ENCODE measurements at regions not wholly inside any gene's neighbourhood (a gene's known extent, or its start where the extent isn't known, plus 50 kb on each side); places are given as distances from the start of the nearest gene placed in this dataset.
A peak's percentile ranks its signal among the peaks of the same experiment; 100 is the strongest.

GRCh38 chrX:9341291-9342201 lies 123.3 kb upstream of the TBL1X start:
- peak; percentile 10 to 41 for DNase-seq (ENCODE audit: low read depth in 2 of 2)

GRCh38 chrX:9342561-9343051 lies 122.3 kb upstream of the TBL1X start:
- peak; percentile 5 to 32 for DNase-seq (ENCODE audit: low read depth in 2 of 2)

GRCh38 chrX:9343971-9344370 lies 120.9 kb upstream of the TBL1X start:
- DNase-seq (ENCODE audit: low read depth in 2 of 2), result no peak

- no peak for DNase-seq (ENCODE audit: low read depth in 2 of 2)
These were observed 118.9 kb upstream of the TBL1X start for GRCh38 chrX:9345957-9346356.

- DNase-seq (ENCODE audit: low read depth in 2 of 2), result no peak
These were observed 115.0 kb upstream of the TBL1X start for GRCh38 chrX:9349572-9350494.

GRCh38 chrX:9351126-9351525 lies 113.7 kb upstream of the TBL1X start:
- no peak for DNase-seq (ENCODE audit: low read depth in 2 of 2)

GRCh38 chrX:9352243-9352642 lies 112.6 kb upstream of the TBL1X start:
- DNase-seq (ENCODE audit: low read depth in 2 of 2), result no peak

GRCh38 chrX:9352694-9353411 lies 112.0 kb upstream of the TBL1X start:
- peak in 1 of 2 donors; percentile 23 for DNase-seq (ENCODE audit: low read depth in 2 of 2)

- DNase-seq (ENCODE audit: low read depth in 2 of 2), result no peak
These were observed 109.9 kb upstream of the TBL1X start for GRCh38 chrX:9354918-9355317.

GRCh38 chrX:9355739-9356138 lies 109.1 kb upstream of the TBL1X start:
- no peak for DNase-seq (ENCODE audit: low read depth in 2 of 2)

GRCh38 chrX:9356846-9357245 lies 108.0 kb upstream of the TBL1X start:
- DNase-seq (ENCODE audit: low read depth in 2 of 2), result no peak

- DNase-seq (ENCODE audit: low read depth in 2 of 2), result no peak
These were observed 107.2 kb upstream of the TBL1X start for GRCh38 chrX:9357518-9358114.

GRCh38 chrX:9362363-9362928 lies 102.4 kb upstream of the TBL1X start:
- DNase-seq (ENCODE audit: low read depth in 2 of 2), result no peak

- DNase-seq (ENCODE audit: low read depth in 2 of 2), result no peak
These were observed 97.4 kb upstream of the TBL1X start for GRCh38 chrX:9367421-9367820.

GRCh38 chrX:9368262-9368661 lies 96.6 kb upstream of the TBL1X start:
- DNase-seq (ENCODE audit: low read depth in 2 of 2), result no peak

GRCh38 chrX:9369802-9370291 lies 95.0 kb upstream of the TBL1X start:
- no peak for DNase-seq (ENCODE audit: low read depth in 2 of 2)

- no peak for DNase-seq (ENCODE audit: low read depth in 2 of 2)
These were observed 94.0 kb upstream of the TBL1X start for GRCh38 chrX:9370893-9371292.

GRCh38 chrX:9372866-9373265 lies 92.0 kb upstream of the TBL1X start:
- no peak for DNase-seq (ENCODE audit: low read depth in 2 of 2)

GRCh38 chrX:9373789-9374188 lies 91.1 kb upstream of the TBL1X start:
- DNase-seq (ENCODE audit: low read depth in 2 of 2), result no peak

GRCh38 chrX:9374555-9374954 lies 90.3 kb upstream of the TBL1X start:
- DNase-seq (ENCODE audit: low read depth in 2 of 2), result no peak

GRCh38 chrX:9376111-9376510 lies 88.7 kb upstream of the TBL1X start:
- DNase-seq (ENCODE audit: low read depth in 2 of 2), result no peak

All from stimulated activated CD8-positive, alpha-beta memory T cell treated with anti-CD3 and anti-CD28 coated beads, Interleukin-7, amount 100 ng/mL, for 4 hours (primary cell).